WTC11 (cell line): ENCODE measurements at regions not wholly inside any gene's neighbourhood (a gene's known extent, or its start where the extent isn't known, plus 50 kb on each side); places are given as distances from the start of the nearest gene placed in this dataset.

Experiments used
- ATAC-seq: fragments of 200-7000 bp; cut with Tn5 transposase; 2 replicates; pipeline ENCODE4 v1.10.0; 2021; ENCODE audit warnings: mild to moderate bottlenecking, moderate library complexity
- CTCF ChIA-PET: fragments of 300-600 bp; sonication (Branson Sonifier 250); formaldehyde crosslinking; loops from one replicate; lab custom pipeline; 2021; ENCODE audit warnings: antibody characterized with exemption; lab: Charles Lee
- POLR2A ChIA-PET: fragments of 350-600 bp; sonication (Branson Sonifier 250); formaldehyde crosslinking; loops from one replicate; lab custom pipeline; 2021; ENCODE audit warnings: antibody characterized with exemption; lab: Charles Lee
- DNase-seq: peaks from one replicate; pipeline ENCODE4 v3.0.0; 2021; ENCODE audit warnings: low spot score
- H3K27ac Mint-ChIP-seq: 2 replicates; pipeline ENCODE4 v1.8.0; 2021; ENCODE audit warnings: mixed read lengths
- H3K27me3 Mint-ChIP-seq: 2 replicates; pipeline ENCODE4 v1.8.0; 2021; ENCODE audit warnings: low read depth, mild to moderate bottlenecking, moderate library complexity, mixed read lengths
- H3K36me3 Mint-ChIP-seq: 2 replicates; pipeline ENCODE4 v1.8.0; 2021; ENCODE audit warnings: mixed read lengths
- H3K4me1 Mint-ChIP-seq: 2 replicates; pipeline ENCODE4 v1.8.0; 2022; ENCODE audit warnings: mixed read lengths
- H3K4me3 Mint-ChIP-seq: 2 replicates; pipeline ENCODE4 v1.8.0; 2021; ENCODE audit warnings: mild to moderate bottlenecking, moderate library complexity, mixed read lengths
- H3K9me3 Mint-ChIP-seq: 2 replicates; pipeline ENCODE4 v1.8.0; 2021; ENCODE audit warnings: mixed read lengths
- CREM ChIP-seq: sonication (generic); formaldehyde crosslinking; IDR thresholded peaks from 2 replicates; pipeline ENCODE4 v1.8.1; 2022; ENCODE audit warnings: mild to moderate bottlenecking, missing genetic modification reagents, moderate library complexity
- CTCF ChIP-seq: fragments of 200-600 bp; IDR thresholded peaks from 2 replicates; pipeline ENCODE4 v1.8.0; 2022; ENCODE audit warnings: antibody characterized with exemption
- ELF4 ChIP-seq: sonication (generic); formaldehyde crosslinking; IDR thresholded peaks from 2 replicates; pipeline ENCODE4 v1.8.1; 2022; ENCODE audit warnings: low read depth, mild to moderate bottlenecking, moderate library complexity, missing genetic modification reagents
- GTF2I ChIP-seq: fragments of 250-450 bp; sonication (Bioruptor Pico); conservative IDR thresholded peaks from 2 replicates; pipeline ENCODE4 v1.4.0; 2021; ENCODE audit warnings: mild to moderate bottlenecking
- HMGXB4 ChIP-seq: sonication (generic); formaldehyde crosslinking; IDR thresholded peaks from 2 replicates; pipeline ENCODE4 v1.8.1; 2023; ENCODE audit warnings: mild to moderate bottlenecking, moderate library complexity, missing genetic modification reagents
- KAT7 ChIP-seq: sonication (generic); formaldehyde crosslinking; IDR thresholded peaks from 2 replicates; pipeline ENCODE4 v1.8.1; 2023; ENCODE audit warnings: missing genetic modification reagents, mild to moderate bottlenecking, borderline replicate concordance
- MLX ChIP-seq: sonication (generic); formaldehyde crosslinking; IDR thresholded peaks from 2 replicates; pipeline ENCODE4 v1.8.1; 2023; ENCODE audit warnings: mild to moderate bottlenecking, missing genetic modification reagents, moderate library complexity
- NFE2L1 ChIP-seq: sonication (generic); formaldehyde crosslinking; IDR thresholded peaks from 2 replicates; pipeline ENCODE4 v1.8.1; 2023; ENCODE audit warnings: missing genetic modification reagents
- NR1H2 ChIP-seq: sonication (generic); formaldehyde crosslinking; IDR thresholded peaks from 2 replicates; pipeline ENCODE4 v1.9.0; 2021; ENCODE audit warnings: mild to moderate bottlenecking, moderate library complexity, missing genetic modification reagents
- SMAD4 ChIP-seq: sonication (generic); formaldehyde crosslinking; IDR thresholded peaks from 2 replicates; pipeline ENCODE4 v1.8.0; 2022; ENCODE audit warnings: mild to moderate bottlenecking, missing genetic modification reagents
- SP1 ChIP-seq: sonication (generic); formaldehyde crosslinking; conservative IDR thresholded peaks from 2 replicates; pipeline ENCODE4 v1.8.1; 2022; ENCODE audit warnings: missing genetic modification reagents
- STAT6 ChIP-seq: sonication (generic); formaldehyde crosslinking; conservative IDR thresholded peaks from 2 replicates; pipeline ENCODE4 v1.8.1; 2023; ENCODE audit warnings: mild to moderate bottlenecking, low read depth, missing genetic modification reagents, moderate library complexity
- USF1 ChIP-seq: sonication (generic); formaldehyde crosslinking; IDR thresholded peaks from 2 replicates; pipeline ENCODE4 v1.8.0; 2022; ENCODE audit warnings: mild to moderate bottlenecking, missing genetic modification reagents
- ZBTB21 ChIP-seq: sonication (generic); formaldehyde crosslinking; IDR thresholded peaks from 2 replicates; pipeline ENCODE4 v1.8.1; 2023; ENCODE audit warnings: mild to moderate bottlenecking, missing genetic modification reagents, borderline replicate concordance
- ZBTB43 ChIP-seq: sonication (generic); formaldehyde crosslinking; IDR thresholded peaks from 2 replicates; pipeline ENCODE4 v1.8.1; 2023; ENCODE audit warnings: mild to moderate bottlenecking, missing genetic modification reagents
- ZNF121 ChIP-seq: sonication (generic); formaldehyde crosslinking; IDR thresholded peaks from 2 replicates; pipeline ENCODE4 v1.8.0; 2023; ENCODE audit warnings: missing genetic modification reagents
- ZNF423 ChIP-seq: fragments of 250-450 bp; sonication (Bioruptor Pico); IDR thresholded peaks from 2 replicates; pipeline ENCODE4 v2.1.2; 2022; ENCODE audit warnings: mild to moderate bottlenecking, moderate library complexity
- ZNF425 ChIP-seq: fragments of 250-450 bp; sonication (Bioruptor Pico); conservative IDR thresholded peaks from 2 replicates; pipeline ENCODE4 v1.9.0; 2021; ENCODE audit warnings: mild to moderate bottlenecking
- ZSCAN18 ChIP-seq: fragments of 250-450 bp; sonication (Bioruptor Pico); IDR thresholded peaks from 2 replicates; pipeline ENCODE4 v2.1.2; 2022; ENCODE audit warnings: mild to moderate bottlenecking, moderate library complexity

GRCh38 chr18:79606621-79607331, 72.8 kb upstream of the CTDP1 start (continued):
- TF ChIP-seq STAT6 (CRISPR knock-in tag) (no peak), SMAD4 (CRISPR knock-in tag) (no peak), ZNF423 (no peak)

GRCh38 chr18:79607361-79607952, 72.1 kb upstream of the CTDP1 start:
- CTCF ChIA-PET = no interaction called here
- Mint-ChIP-seq H3K27ac (no peak overlapping the region), H3K4me3 (no peak overlapping the region), H3K4me1 (peaks cover 10% of the 10 kb centered on the region), H3K9me3 (no peaks in the 10 kb centered on the region), H3K27me3 (peaks cover 2% of the 10 kb centered on the region; the same call in 1 of the 2 replicates), H3K36me3 (no peaks in the 10 kb centered on the region)
- POLR2A ChIA-PET = no interaction called here
- ATAC-seq (no peak), DNase-seq (no peak)
- TF ChIP-seq USF1 (no peak), CTCF (no peak), ZSCAN18 (CRISPR knock-in tag) (no peak), CREM (no peak), ZBTB43 (CRISPR knock-in tag) (no peak), HMGXB4 (CRISPR knock-in tag) (no peak), ELF4 (CRISPR knock-in tag) (no peak), NFE2L1 (CRISPR knock-in tag) (no peak), KAT7 (CRISPR knock-in tag) (no peak), SMAD4 (CRISPR knock-in tag) (no peak), NR1H2 (CRISPR knock-in tag) (no peak), SP1 (CRISPR knock-in tag) (no peak), MLX (CRISPR knock-in tag) (no peak), ZNF425 (no peak), ZNF121 (CRISPR knock-in tag) (no peak), GTF2I (CRISPR knock-in tag) (no peak), ZBTB21 (no peak)
